ENCODE measurements at regions not wholly inside any gene's neighbourhood (a gene's known extent, or its start where the extent isn't known, plus 50 kb on each side); places are given as distances from the start of the nearest gene placed in this dataset.

DNA sequence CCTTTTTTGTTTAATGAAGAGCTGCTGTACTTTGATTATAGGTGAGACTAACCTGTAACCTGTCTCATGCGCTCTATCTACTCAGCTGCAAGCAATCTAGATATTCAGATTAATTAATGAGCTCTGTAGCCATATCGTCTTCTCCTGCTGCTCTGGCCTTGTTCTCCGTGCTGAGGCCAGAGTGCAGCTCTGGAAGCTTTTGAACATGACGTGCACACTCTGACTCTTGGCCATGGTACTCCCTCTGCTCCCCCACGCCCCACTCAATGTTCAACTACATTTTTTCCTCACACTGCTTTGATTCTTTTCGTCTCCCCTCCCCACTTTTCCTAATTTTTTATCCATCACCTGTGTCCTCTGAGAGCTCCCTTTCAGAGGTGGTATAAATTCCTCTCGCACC lies 751.8 kb downstream of the FGF9 start:
- Histone ChIP-seq H3K36me3 (ENCODE audit: insufficient read depth) (no peaks in the 10 kb centered on the region), H3K79me2 (replicated peaks; ENCODE audit: insufficient read depth) (no peaks in the 10 kb centered on the region), H3K27ac (ENCODE audit: low read depth) (no peak overlapping the region), H3K4me1 (ENCODE audit: insufficient read depth) (no peaks in the 10 kb centered on the region), H3K9me2 (ENCODE audit: insufficient read depth) (peaks cover 15% of the 10 kb centered on the region), H2AFZ (no peak overlapping the region), H3K27me3 (ENCODE audit: insufficient read depth) (no peaks in the 10 kb centered on the region), H4K20me1 (replicated peaks; ENCODE audit: insufficient read depth) (no peaks in the 10 kb centered on the region), H3K4me2 (no peak overlapping the region), H3K4me3 (no peak overlapping the region), H3F3A (replicated peaks; ENCODE audit: low read depth) (no peaks in the 10 kb centered on the region)
- H3K9me3 Mint-ChIP-seq = no peaks in the 10 kb centered on the region; the same call in 2 of the 3 replicates
- no peak overlapping the region for H3K27ac Mint-ChIP-seq
- TF ChIP-seq, protein P1, sequence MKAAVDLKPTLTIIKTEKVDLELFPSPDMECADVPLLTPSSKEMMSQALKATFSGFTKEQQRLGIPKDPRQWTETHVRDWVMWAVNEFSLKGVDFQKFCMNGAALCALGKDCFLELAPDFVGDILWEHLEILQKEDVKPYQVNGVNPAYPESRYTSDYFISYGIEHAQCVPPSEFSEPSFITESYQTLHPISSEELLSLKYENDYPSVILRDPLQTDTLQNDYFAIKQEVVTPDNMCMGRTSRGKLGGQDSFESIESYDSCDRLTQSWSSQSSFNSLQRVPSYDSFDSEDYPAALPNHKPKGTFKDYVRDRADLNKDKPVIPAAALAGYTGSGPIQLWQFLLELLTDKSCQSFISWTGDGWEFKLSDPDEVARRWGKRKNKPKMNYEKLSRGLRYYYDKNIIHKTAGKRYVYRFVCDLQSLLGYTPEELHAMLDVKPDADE (IDR thresholded peaks at IDR 0.05) = no peak
- TF ChIP-seq, protein P2, sequence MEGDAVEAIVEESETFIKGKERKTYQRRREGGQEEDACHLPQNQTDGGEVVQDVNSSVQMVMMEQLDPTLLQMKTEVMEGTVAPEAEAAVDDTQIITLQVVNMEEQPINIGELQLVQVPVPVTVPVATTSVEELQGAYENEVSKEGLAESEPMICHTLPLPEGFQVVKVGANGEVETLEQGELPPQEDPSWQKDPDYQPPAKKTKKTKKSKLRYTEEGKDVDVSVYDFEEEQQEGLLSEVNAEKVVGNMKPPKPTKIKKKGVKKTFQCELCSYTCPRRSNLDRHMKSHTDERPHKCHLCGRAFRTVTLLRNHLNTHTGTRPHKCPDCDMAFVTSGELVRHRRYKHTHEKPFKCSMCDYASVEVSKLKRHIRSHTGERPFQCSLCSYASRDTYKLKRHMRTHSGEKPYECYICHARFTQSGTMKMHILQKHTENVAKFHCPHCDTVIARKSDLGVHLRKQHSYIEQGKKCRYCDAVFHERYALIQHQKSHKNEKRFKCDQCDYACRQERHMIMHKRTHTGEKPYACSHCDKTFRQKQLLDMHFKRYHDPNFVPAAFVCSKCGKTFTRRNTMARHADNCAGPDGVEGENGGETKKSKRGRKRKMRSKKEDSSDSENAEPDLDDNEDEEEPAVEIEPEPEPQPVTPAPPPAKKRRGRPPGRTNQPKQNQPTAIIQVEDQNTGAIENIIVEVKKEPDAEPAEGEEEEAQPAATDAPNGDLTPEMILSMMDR (conservative IDR thresholded peaks at IDR 0.05; ENCODE audit: low read depth in 2 of 2) = no peak
- TF ChIP-seq EZH2phosphoT487 (IDR thresholded peaks at IDR 0.05; ENCODE audit: unreplicated experiment) (no peak), ZNF331 (CRISPR knock-in tag; IDR thresholded peaks at IDR 0.05; ENCODE audit: low read depth) (no peak), ZNF114 (CRISPR knock-in tag; IDR thresholded peaks at IDR 0.05) (no peak), CREB1 (CRISPR knock-in tag; IDR thresholded peaks at IDR 0.05; ENCODE audit: low read depth) (no peak), STAT1 (IDR thresholded peaks at IDR 0.05; ENCODE audit: unreplicated experiment) (no peak), POLR2AphosphoS5 (IDR thresholded peaks at IDR 0.05; ENCODE audit: low read depth) (no peak)
- TF ChIP-seq, protein P3, sequence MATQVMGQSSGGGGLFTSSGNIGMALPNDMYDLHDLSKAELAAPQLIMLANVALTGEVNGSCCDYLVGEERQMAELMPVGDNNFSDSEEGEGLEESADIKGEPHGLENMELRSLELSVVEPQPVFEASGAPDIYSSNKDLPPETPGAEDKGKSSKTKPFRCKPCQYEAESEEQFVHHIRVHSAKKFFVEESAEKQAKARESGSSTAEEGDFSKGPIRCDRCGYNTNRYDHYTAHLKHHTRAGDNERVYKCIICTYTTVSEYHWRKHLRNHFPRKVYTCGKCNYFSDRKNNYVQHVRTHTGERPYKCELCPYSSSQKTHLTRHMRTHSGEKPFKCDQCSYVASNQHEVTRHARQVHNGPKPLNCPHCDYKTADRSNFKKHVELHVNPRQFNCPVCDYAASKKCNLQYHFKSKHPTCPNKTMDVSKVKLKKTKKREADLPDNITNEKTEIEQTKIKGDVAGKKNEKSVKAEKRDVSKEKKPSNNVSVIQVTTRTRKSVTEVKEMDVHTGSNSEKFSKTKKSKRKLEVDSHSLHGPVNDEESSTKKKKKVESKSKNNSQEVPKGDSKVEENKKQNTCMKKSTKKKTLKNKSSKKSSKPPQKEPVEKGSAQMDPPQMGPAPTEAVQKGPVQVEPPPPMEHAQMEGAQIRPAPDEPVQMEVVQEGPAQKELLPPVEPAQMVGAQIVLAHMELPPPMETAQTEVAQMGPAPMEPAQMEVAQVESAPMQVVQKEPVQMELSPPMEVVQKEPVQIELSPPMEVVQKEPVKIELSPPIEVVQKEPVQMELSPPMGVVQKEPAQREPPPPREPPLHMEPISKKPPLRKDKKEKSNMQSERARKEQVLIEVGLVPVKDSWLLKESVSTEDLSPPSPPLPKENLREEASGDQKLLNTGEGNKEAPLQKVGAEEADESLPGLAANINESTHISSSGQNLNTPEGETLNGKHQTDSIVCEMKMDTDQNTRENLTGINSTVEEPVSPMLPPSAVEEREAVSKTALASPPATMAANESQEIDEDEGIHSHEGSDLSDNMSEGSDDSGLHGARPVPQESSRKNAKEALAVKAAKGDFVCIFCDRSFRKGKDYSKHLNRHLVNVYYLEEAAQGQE (IDR thresholded peaks at IDR 0.05; ENCODE audit: unreplicated experiment) = no peak
- no peaks in the 10 kb centered on the region for H3K36me3 Mint-ChIP-seq (ENCODE audit: low read depth)
- DNase-seq (ENCODE audit: low spot score) = no peak
- H3K4me1 Mint-ChIP-seq = no peaks in the 10 kb centered on the region
- ATAC-seq = no peak
- no peak overlapping the region for H3K4me3 Mint-ChIP-seq
- peaks cover 3% of the 10 kb centered on the region for H3K27me3 Mint-ChIP-seq (ENCODE audit: insufficient read depth, low read depth, poor library complexity)

DNA sequence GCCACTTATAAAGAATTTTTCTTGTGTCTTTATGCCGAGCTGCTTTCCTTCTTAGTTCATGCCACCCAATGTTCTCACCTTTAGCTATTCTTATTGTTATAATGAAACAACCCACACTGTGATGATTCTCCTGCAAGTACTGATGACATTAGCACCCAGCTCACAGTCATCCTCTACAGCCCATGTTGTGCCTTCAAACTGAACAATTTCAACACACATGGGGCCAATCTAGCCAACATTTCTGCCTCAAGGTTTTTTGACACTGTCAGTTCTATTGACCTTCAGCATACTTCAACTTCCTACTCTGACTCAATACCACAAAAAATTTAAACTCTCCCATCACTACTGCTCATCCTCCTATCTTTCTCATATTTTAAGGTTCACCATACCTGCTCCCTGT lies 752.4 kb downstream of the FGF9 start:
- H3K36me3 Mint-ChIP-seq (ENCODE audit: low read depth) = no peaks in the 10 kb centered on the region
- DNase-seq (ENCODE audit: low spot score) = no peak

More for the DNA sequence above, 752.4 kb downstream of the FGF9 start:
- Histone ChIP-seq H3K27me3 (ENCODE audit: insufficient read depth) (no peaks in the 10 kb centered on the region), H3K4me1 (ENCODE audit: insufficient read depth) (no peaks in the 10 kb centered on the region), H3K36me3 (ENCODE audit: insufficient read depth) (no peaks in the 10 kb centered on the region), H4K20me1 (replicated peaks; ENCODE audit: insufficient read depth) (no peaks in the 10 kb centered on the region), H3K79me2 (replicated peaks; ENCODE audit: insufficient read depth) (no peaks in the 10 kb centered on the region), H3K27ac (ENCODE audit: low read depth) (no peak overlapping the region), H3K4me2 (no peak overlapping the region), H3K9me2 (ENCODE audit: insufficient read depth) (peaks cover 15% of the 10 kb centered on the region), H3K4me3 (no peak overlapping the region), H3F3A (replicated peaks; ENCODE audit: low read depth) (no peaks in the 10 kb centered on the region), H2AFZ (no peak overlapping the region)
- Mint-ChIP-seq H3K27ac (no peak overlapping the region), H3K9me3 (no peaks in the 10 kb centered on the region; the same call in 2 of the 3 replicates), H3K4me3 (no peak overlapping the region), H3K4me1 (no peaks in the 10 kb centered on the region), H3K27me3 (ENCODE audit: insufficient read depth, low read depth, poor library complexity) (peaks cover 3% of the 10 kb centered on the region)
- TF ChIP-seq EZH2 (IDR thresholded peaks at IDR 0.05; ENCODE audit: low read depth, unreplicated experiment) (no peak), CREB1 (CRISPR knock-in tag; IDR thresholded peaks at IDR 0.05; ENCODE audit: low read depth) (no peak)
- ATAC-seq = no peak

All from GM23338 (cell line).